Activated CD8-positive, alpha-beta memory T cell treated with anti-CD3 and anti-CD28 coated beads for 36 hours (primary cell): ENCODE measurements at regions not wholly inside any gene's neighbourhood (a gene's known extent, or its start where the extent isn't known, plus 50 kb on each side); places are given as distances from the start of the nearest gene placed in this dataset.

ENCODE experiments used
- CTCF ChIA-PET: fragments of 350-600 bp; sonication (Branson Sonifier 250); formaldehyde crosslinking; loops from one replicate; lab custom pipeline; 2021; ENCODE audit warnings: antibody characterized with exemption; lab: Charles Lee
- POLR2A ChIA-PET: fragments of 350-600 bp; sonication (Branson Sonifier 250); formaldehyde crosslinking; loops from one replicate; lab custom pipeline; 2021; ENCODE audit warnings: antibody characterized with exemption; lab: Charles Lee

GRCh38 chr12:21713133-21713532, 55.5 kb upstream of the LDHB start:
- CTCF ChIA-PET: no interaction called here

GRCh38 chr12:21710958-21711775, 53.5 kb upstream of the LDHB start:
- POLR2A ChIA-PET: no interaction called here
- CTCF ChIA-PET: interaction anchor here (2.5 kb wide), 1 partner anchor 13 kb away, joined by 8 read pairs; no protein-coding TSS in a partner anchor

More at GRCh38 chr12:21713133-21713532, 55.5 kb upstream of the LDHB start:
- POLR2A ChIA-PET: no interaction called here
